Keratinocyte (primary cell): ENCODE measurements at regions not wholly inside any gene's neighbourhood (a gene's known extent, or its start where the extent isn't known, plus 50 kb on each side); places are given as distances from the start of the nearest gene placed in this dataset.

Source experiments
- CTCF ChIP-seq, 3 experiments: IDR thresholded peaks in 1 of 3; conservative IDR thresholded peaks in 1 of 3; optimal IDR thresholded peaks in 1 of 3; 2 replicates in 2 of 3; 3 replicates in 1 of 3; pipeline versions ENCODE3 to v1.5.1; 2011; ENCODE audit warnings: low read length in 3 of 3, mild to moderate bottlenecking in 3 of 3, moderate library complexity in 2 of 3, control low read depth in 1 of 3, inconsistent platforms in 1 of 3; ENCODE audit not compliant: insufficient read depth in 2 of 3; ENCODE audit errors: extremely low read depth in 1 of 3
- EZH2 ChIP-seq: IDR thresholded peaks from one replicate; pipeline ENCODE4 v1.6.1; 2012; ENCODE audit warnings: inconsistent platforms, mild to moderate bottlenecking, low read length, moderate library complexity

GRCh38 chr5:143896966-143897365, 85.0 kb downstream of the HMHB1 start:
- TF ChIP-seq CTCF (optimal IDR thresholded peaks at IDR 0.05 in 1 of 3, IDR thresholded peaks at IDR 0.05 in 1 of 3, conservative IDR thresholded peaks at IDR 0.05 in 1 of 3; ENCODE audit: extremely low read depth in 1 of 3, insufficient read depth in 2 of 3, low read length in 3 of 3) = no peak
- no peak for TF ChIP-seq EZH2
